Left lung (tissue), 4 donors: ENCODE measurements at regions not wholly inside any gene's neighbourhood (a gene's known extent, or its start where the extent isn't known, plus 50 kb on each side); places are given as distances from the start of the nearest gene placed in this dataset.

Source experiments
- ATAC-seq: fragments of 200-7000 bp; cut with Tn5 transposase; one replicate; pipeline ENCODE4 v1.9.1; 2020; ENCODE audit warnings: moderate library complexity
- DNase-seq, 4 donors: peaks; one replicate each; pipeline ENCODE4 v3.0.0-alpha.2; 2013 to 2020
- H3K27ac ChIP-seq, 2 donors: fragments of 200-600 bp; sonication (generic) in 1 of 2; one replicate each; pipeline versions ENCODE4 v1.5.0 to v1.8.0; 2020 to 2021
- H3K27me3 ChIP-seq, 2 donors: fragments of 200-600 bp; sonication (generic) in 1 of 2; one replicate each; pipeline versions ENCODE4 v1.5.0 to v1.8.0; 2020 to 2021
- H3K36me3 ChIP-seq, 2 donors: fragments of 200-600 bp; sonication (generic) in 1 of 2; one replicate each; pipeline versions ENCODE4 v1.5.0 to v1.8.0; 2020 to 2021
- H3K4me1 ChIP-seq, 2 donors: fragments of 200-600 bp; one replicate each; pipeline ENCODE4 v1.8.0; 2021
- H3K4me3 ChIP-seq, 2 donors: fragments of 200-600 bp; sonication (generic) in 1 of 2; one replicate each; pipeline versions ENCODE4 v1.5.0 to v1.8.0; 2020 to 2021; ENCODE audit warnings: mild to moderate bottlenecking in 1 of 2
- H3K9me3 ChIP-seq, 2 donors: fragments of 200-600 bp; sonication (generic) in 1 of 2; one replicate each; pipeline versions ENCODE4 v1.5.0 to v1.8.0; 2020 to 2021
- intact Hi-C, 2 donors: fragments of 100-400 bp; cut with DNase I; formaldehyde crosslinking; loops; one replicate each; pipeline versions ENCODE4 v1.11.2 to v1.14.2; 2022
- TF ChIP-seq, protein P1 (sequence below), 2 donors: fragments of 200-600 bp; sonication (generic) in 1 of 2; IDR thresholded peaks; one replicate each; pipeline versions ENCODE4 v1.5.0 to v1.8.0; 2021; ENCODE audit warnings: antibody characterized with exemption in 2 of 2
- donor health status: DM: no; HTN: yes; CAD: no.
- donor health status: DM: no; HTN: no; CAD: no.

DNA sequence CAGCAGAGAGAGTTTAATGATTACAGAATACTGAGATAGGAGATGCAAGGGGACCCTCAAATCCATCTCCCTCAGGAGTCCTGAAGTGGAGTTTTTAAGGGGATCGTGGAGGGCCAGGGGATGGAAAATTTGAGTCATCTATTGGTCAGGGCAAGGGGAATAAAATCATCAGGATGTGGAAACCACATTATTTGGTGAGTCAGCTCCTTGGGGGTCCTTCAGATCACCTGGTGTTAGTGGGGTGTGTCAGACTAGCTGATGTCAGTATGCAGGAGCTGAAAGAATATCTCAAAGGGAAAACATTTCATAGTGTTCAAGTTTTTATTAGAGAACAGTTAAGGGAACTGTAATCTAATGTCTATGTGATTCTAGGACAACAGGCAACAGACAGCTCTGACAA, 183.0 kb upstream of the FTMT start:
- Histone ChIP-seq H3K36me3 (no peaks in the 10 kb centered on the region), H3K27ac (no peak overlapping the region), H3K27me3 (no peaks in the 10 kb centered on the region), H3K9me3 (peaks cover 0 to 16% of the 10 kb centered on the region in 2 donors), H3K4me3 (no peak overlapping the region), H3K4me1 (no peaks in the 10 kb centered on the region)
- intact Hi-C loops: no loop called here
- TF ChIP-seq, protein P1, sequence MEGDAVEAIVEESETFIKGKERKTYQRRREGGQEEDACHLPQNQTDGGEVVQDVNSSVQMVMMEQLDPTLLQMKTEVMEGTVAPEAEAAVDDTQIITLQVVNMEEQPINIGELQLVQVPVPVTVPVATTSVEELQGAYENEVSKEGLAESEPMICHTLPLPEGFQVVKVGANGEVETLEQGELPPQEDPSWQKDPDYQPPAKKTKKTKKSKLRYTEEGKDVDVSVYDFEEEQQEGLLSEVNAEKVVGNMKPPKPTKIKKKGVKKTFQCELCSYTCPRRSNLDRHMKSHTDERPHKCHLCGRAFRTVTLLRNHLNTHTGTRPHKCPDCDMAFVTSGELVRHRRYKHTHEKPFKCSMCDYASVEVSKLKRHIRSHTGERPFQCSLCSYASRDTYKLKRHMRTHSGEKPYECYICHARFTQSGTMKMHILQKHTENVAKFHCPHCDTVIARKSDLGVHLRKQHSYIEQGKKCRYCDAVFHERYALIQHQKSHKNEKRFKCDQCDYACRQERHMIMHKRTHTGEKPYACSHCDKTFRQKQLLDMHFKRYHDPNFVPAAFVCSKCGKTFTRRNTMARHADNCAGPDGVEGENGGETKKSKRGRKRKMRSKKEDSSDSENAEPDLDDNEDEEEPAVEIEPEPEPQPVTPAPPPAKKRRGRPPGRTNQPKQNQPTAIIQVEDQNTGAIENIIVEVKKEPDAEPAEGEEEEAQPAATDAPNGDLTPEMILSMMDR (IDR thresholded peaks at IDR 0.05): no peak
- no peak for DNase-seq
- ATAC-seq: no peak

DNA sequence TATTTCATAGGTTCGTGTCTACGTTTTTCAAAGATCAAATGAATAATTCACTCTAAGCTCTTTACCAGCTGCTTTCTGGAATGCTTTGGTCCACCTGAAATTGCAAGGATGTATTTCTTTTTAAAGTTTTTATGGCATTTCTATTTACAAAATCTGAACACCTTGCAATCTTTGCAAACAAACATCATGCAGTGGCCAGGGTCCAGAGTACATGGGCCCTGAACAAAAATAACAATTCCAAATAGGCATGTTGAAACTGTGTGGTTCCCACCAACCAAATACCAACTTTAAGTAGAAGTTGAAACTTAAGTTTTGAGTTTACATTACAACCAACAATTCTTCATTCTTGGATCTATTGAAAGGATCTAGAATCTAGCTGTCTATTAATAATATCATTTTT, 180.1 kb upstream of the FTMT start:
- DNase-seq (no peak), ATAC-seq (no peak)
- intact Hi-C loops: no loop called here
- H3K4me3 ChIP-seq: no peak overlapping the region
- no peaks in the 10 kb centered on the region for H3K4me1 ChIP-seq
- H3K9me3 ChIP-seq: no peaks in the 10 kb centered on the region
- no peaks in the 10 kb centered on the region for H3K36me3 ChIP-seq
- TF ChIP-seq, protein P1 (IDR thresholded peaks at IDR 0.05): no peak
- H3K27ac ChIP-seq: no peak overlapping the region
- H3K27me3 ChIP-seq: no peaks in the 10 kb centered on the region

DNA sequence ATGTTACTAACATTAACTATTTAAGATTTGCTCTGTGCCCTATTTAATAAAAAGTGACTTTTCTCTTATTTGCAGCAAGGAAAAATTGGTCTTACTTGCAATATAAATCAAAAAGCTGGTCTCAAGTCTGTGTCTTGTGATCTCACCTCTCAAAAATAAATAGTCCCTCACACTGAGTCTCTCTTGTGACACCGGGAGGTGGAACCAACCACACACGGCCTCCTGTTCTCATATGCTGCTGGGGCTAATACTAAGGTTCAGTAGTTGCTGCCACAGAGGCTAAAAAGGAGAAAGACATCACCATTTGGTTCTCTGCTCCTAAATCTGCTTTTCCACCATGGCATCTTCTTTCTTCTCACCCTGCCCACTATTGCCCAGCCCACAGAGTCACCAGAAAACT, 175.8 kb upstream of the FTMT start:
- H3K36me3 ChIP-seq: no peaks in the 10 kb centered on the region
- H3K4me3 ChIP-seq: no peak overlapping the region
- no peak for DNase-seq
- TF ChIP-seq, protein P1 (IDR thresholded peaks at IDR 0.05): no peak
- intact Hi-C loops: no loop called here
- H3K4me1 ChIP-seq: no peaks in the 10 kb centered on the region
- H3K27ac ChIP-seq: no peak overlapping the region
- ATAC-seq: no peak
- H3K27me3 ChIP-seq: no peaks in the 10 kb centered on the region
- peaks cover 0 to 8% of the 10 kb centered on the region in 2 donors for H3K9me3 ChIP-seq

DNA sequence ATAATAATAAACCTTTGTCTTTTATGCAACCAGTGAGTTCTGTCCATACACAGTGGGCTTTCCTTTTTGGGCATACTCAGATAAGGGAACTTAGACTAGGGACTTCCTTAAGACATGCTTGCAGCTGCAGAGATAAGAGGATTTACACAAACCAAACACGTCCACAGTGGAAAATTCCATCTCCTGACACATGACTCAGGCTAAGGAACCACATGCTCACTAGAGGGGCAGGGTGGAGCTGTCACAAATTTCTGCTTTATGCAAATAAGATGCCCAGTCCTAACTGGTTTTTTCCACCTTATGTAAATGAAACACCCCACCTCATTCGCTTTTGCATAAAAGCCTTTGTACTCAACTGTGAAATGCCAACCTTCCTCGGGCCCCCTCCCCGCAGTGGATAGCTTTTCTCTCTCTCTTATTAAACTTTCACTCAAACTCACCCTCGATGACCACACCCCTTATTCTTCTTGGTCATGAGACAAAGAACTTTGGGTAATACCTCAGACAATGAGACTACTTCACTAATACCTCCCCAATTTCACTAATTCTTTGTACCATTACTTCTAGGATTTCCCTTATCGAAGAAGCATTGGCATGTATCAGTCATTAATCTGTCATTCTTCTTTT, 170.3 kb upstream of the FTMT start:
- intact Hi-C loops: no loop called here
- Histone ChIP-seq H3K4me1 (no peaks in the 10 kb centered on the region), H3K36me3 (no peaks in the 10 kb centered on the region), H3K27ac (no peak overlapping the region), H3K4me3 (no peak overlapping the region), H3K9me3 (peaks cover 0 to 14% of the 10 kb centered on the region in 2 donors), H3K27me3 (no peaks in the 10 kb centered on the region)
- TF ChIP-seq, protein P1 (IDR thresholded peaks at IDR 0.05): no peak
- DNase-seq (no peak), ATAC-seq (no peak)

DNA sequence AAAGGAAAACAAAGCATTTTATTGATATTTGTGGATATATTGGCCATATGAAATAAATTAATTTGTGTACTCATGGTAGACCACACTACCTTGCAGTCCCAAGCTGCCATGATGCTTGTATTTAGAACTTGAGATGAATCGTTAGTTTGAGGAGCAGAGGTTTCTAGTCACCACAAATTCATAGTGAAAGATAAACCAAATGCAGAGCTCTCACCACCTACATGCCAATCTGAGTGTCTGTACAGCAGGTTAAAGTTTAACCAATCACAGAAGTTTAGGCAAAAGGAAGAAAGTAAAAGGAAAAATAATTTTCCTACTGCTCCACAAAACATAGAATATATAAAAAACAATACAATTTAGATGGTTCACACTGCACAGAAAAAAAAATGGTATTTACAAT, 163.6 kb upstream of the FTMT start:
- Histone ChIP-seq H3K27ac (no peak overlapping the region), H3K4me3 (no peak overlapping the region), H3K9me3 (no peaks in the 10 kb centered on the region), H3K4me1 (no peaks in the 10 kb centered on the region), H3K27me3 (no peaks in the 10 kb centered on the region), H3K36me3 (no peaks in the 10 kb centered on the region)
- intact Hi-C loops: no loop called here
- ATAC-seq (no peak), DNase-seq (no peak)
- TF ChIP-seq, protein P1 (IDR thresholded peaks at IDR 0.05): no peak
